GM23338 (cell line): ENCODE measurements at regions not wholly inside any gene's neighbourhood (a gene's known extent, or its start where the extent isn't known, plus 50 kb on each side); places are given as distances from the start of the nearest gene placed in this dataset.

ENCODE experiments used
- ATAC-seq: fragments of 200-7000 bp; cut with Tn5 transposase; 3 replicates; pipeline ENCODE4 v1.9.1; 2020
- DNase-seq: peaks from one replicate; pipeline ENCODE4 v3.0.0-alpha.2; 2015; ENCODE audit warnings: low spot score
- H2AFZ ChIP-seq: fragments of 200-600 bp; sonication (generic); 2 replicates; pipeline ENCODE4 v1.8.0; 2016; ENCODE audit warnings: antibody characterized with exemption, mild to moderate bottlenecking, moderate library complexity
- H3F3A ChIP-seq: fragments of 200-600 bp; sonication (generic); replicated peaks from 2 replicates; pipeline ENCODE4 v1.8.0; 2017; ENCODE audit warnings: antibody characterized with exemption, mixed run types, low read depth
- H3K27ac ChIP-seq: fragments of 200-600 bp; sonication (generic); 2 replicates; pipeline ENCODE4 v1.6.1; 2016; ENCODE audit warnings: low read depth
- H3K27me3 ChIP-seq: fragments of 200-600 bp; sonication (generic); 2 replicates; pipeline ENCODE4 v1.8.0; 2016; ENCODE audit warnings: mild to moderate bottlenecking, mixed run types, moderate library complexity; ENCODE audit not compliant: insufficient read depth
- H3K36me3 ChIP-seq: fragments of 200-600 bp; sonication (generic); 2 replicates; pipeline ENCODE4 v1.8.0; 2016; ENCODE audit warnings: mild to moderate bottlenecking; ENCODE audit not compliant: insufficient read depth
- H3K4me1 ChIP-seq: fragments of 200-600 bp; sonication (generic); 2 replicates; pipeline ENCODE4 v1.8.0; 2016; ENCODE audit warnings: mild to moderate bottlenecking, moderate library complexity; ENCODE audit not compliant: insufficient read depth
- H3K4me2 ChIP-seq: fragments of 200-600 bp; sonication (generic); 2 replicates; pipeline ENCODE4 v1.7.1; 2017; ENCODE audit warnings: mixed run types
- H3K4me3 ChIP-seq: fragments of 200-600 bp; sonication (generic); 2 replicates; pipeline ENCODE4 v1.6.1; 2016; ENCODE audit warnings: mixed run types
- H3K79me2 ChIP-seq: fragments of 200-600 bp; sonication (generic); replicated peaks from 2 replicates; pipeline ENCODE4 v1.8.0; 2017; ENCODE audit warnings: mild to moderate bottlenecking; ENCODE audit not compliant: insufficient read depth
- H3K9me2 ChIP-seq: fragments of 200-600 bp; sonication (generic); 2 replicates; pipeline ENCODE4 v1.8.0; 2017; ENCODE audit not compliant: insufficient read depth
- H4K20me1 ChIP-seq: fragments of 200-600 bp; sonication (generic); replicated peaks from 2 replicates; pipeline ENCODE4 v1.8.0; 2017; ENCODE audit warnings: mild to moderate bottlenecking; ENCODE audit not compliant: insufficient read depth
- H3K27ac Mint-ChIP-seq: 2 replicates; pipeline ENCODE4 v1.8.0; 2020; ENCODE audit warnings: inconsistent platforms, mild to moderate bottlenecking, moderate library complexity, mixed read lengths
- H3K27me3 Mint-ChIP-seq: 3 replicates; pipeline ENCODE4 v1.8.0; 2022; ENCODE audit warnings: low read depth, mild to moderate bottlenecking, moderate library complexity, mixed read lengths, inconsistent platforms; ENCODE audit not compliant: insufficient read depth, poor library complexity
- H3K36me3 Mint-ChIP-seq: 3 replicates; pipeline ENCODE4 v1.8.0; 2021; ENCODE audit warnings: low read depth, mild to moderate bottlenecking, inconsistent platforms, moderate library complexity, mixed read lengths
- H3K4me1 Mint-ChIP-seq: 3 replicates; pipeline ENCODE4 v1.8.0; 2020; ENCODE audit warnings: mild to moderate bottlenecking, inconsistent platforms, mixed read lengths
- H3K4me3 Mint-ChIP-seq: 3 replicates; pipeline ENCODE4 v1.8.0; 2021; ENCODE audit warnings: moderate library complexity, mild to moderate bottlenecking, inconsistent platforms, mixed read lengths
- H3K9me3 Mint-ChIP-seq: 3 replicates; pipeline ENCODE4 v1.8.0; 2020; ENCODE audit warnings: moderate library complexity, mild to moderate bottlenecking, inconsistent platforms, mixed read lengths
- CREB1 ChIP-seq: fragments of 250-450 bp; sonication (Bioruptor Pico); IDR thresholded peaks from 2 replicates; pipeline ENCODE4 v1.5.0; 2020; ENCODE audit warnings: low read depth, mild to moderate bottlenecking, moderate library complexity
- CTCF ChIP-seq, 2 experiments: fragments of 200-600 bp in 1 of 2; sonication (generic) in 1 of 2; conservative IDR thresholded peaks; 2 replicates each; pipeline versions ENCODE4 v1.5.1 to v1.6.1; 2016 to 2017; ENCODE audit warnings: antibody characterized with exemption in 2 of 2, low read depth in 2 of 2, mild to moderate bottlenecking in 2 of 2, moderate library complexity in 1 of 2
- EZH2 ChIP-seq: fragments of 200-600 bp; sonication (generic); IDR thresholded peaks from one replicate; pipeline ENCODE4 v1.8.0; 2017; ENCODE audit warnings: antibody characterized with exemption, mild to moderate bottlenecking, low read depth; ENCODE audit not compliant: unreplicated experiment
- EZH2phosphoT487 ChIP-seq: fragments of 200-600 bp; sonication (generic); IDR thresholded peaks from one replicate; pipeline ENCODE4 v1.8.1; 2018; ENCODE audit warnings: antibody characterized with exemption; ENCODE audit not compliant: unreplicated experiment
- JUNB ChIP-seq: IDR thresholded peaks from one replicate; pipeline ENCODE4 v1.6.1; 2016; ENCODE audit warnings: antibody characterized with exemption; ENCODE audit not compliant: unreplicated experiment
- NANOG ChIP-seq: IDR thresholded peaks from 2 replicates; pipeline ENCODE4 v1.6.1; 2016; ENCODE audit warnings: antibody characterized with exemption, borderline replicate concordance
- POLR2AphosphoS5 ChIP-seq: IDR thresholded peaks from 2 replicates; pipeline ENCODE4 v1.6.1; 2016; ENCODE audit warnings: antibody characterized with exemption, low read depth
- STAT1 ChIP-seq: IDR thresholded peaks from one replicate; pipeline ENCODE4 v1.6.1; 2016; ENCODE audit warnings: antibody characterized with exemption; ENCODE audit not compliant: unreplicated experiment
- ZNF331 ChIP-seq: fragments of 250-450 bp; sonication (Bioruptor Pico); IDR thresholded peaks from 2 replicates; pipeline ENCODE4 v1.5.0; 2020; ENCODE audit warnings: low read depth, mild to moderate bottlenecking, moderate library complexity
- ZNF462 ChIP-seq: fragments of 250-450 bp; sonication (Bioruptor Pico); IDR thresholded peaks from 2 replicates; pipeline ENCODE4 v1.5.0; 2020; ENCODE audit warnings: mild to moderate bottlenecking, moderate library complexity
- TF ChIP-seq, protein P1 (sequence below): IDR thresholded peaks from 2 replicates; pipeline ENCODE4 v1.6.1; 2016; ENCODE audit warnings: antibody characterized with exemption
- TF ChIP-seq, protein P2 (sequence below): IDR thresholded peaks from one replicate; pipeline ENCODE4 v1.6.1; 2018; ENCODE audit warnings: antibody characterized with exemption; ENCODE audit not compliant: unreplicated experiment

GRCh38 chrX:87006561-87006960 is 511.0 kb upstream of the KLHL4 start:
- Mint-ChIP-seq H3K4me3 (no peak overlapping the region), H3K27me3 (no peaks in the 10 kb centered on the region), H3K4me1 (peaks cover 14% of the 10 kb centered on the region; the same call in 2 of the 3 replicates), H3K27ac (no peak overlapping the region), H3K9me3 (peaks cover 27% of the 10 kb centered on the region), H3K36me3 (peaks cover 23% of the 10 kb centered on the region)
- Histone ChIP-seq H3K36me3 (no peaks in the 10 kb centered on the region), H3K4me1 (peaks cover 10% of the 10 kb centered on the region), H3K27me3 (no peaks in the 10 kb centered on the region), H3K4me2 (no peak overlapping the region), H3K4me3 (no peak overlapping the region), H3K9me2 (peaks cover 6% of the 10 kb centered on the region; the same call in 1 of the 2 replicates), H3K27ac (no peak overlapping the region), H3F3A (no peaks in the 10 kb centered on the region), H3K79me2 (no peaks in the 10 kb centered on the region), H4K20me1 (no peaks in the 10 kb centered on the region), H2AFZ (no peak overlapping the region)
- TF ChIP-seq EZH2 (no peak), NANOG (no peak), EZH2phosphoT487 (no peak), ZNF462 (CRISPR knock-in tag) (no peak), POLR2AphosphoS5 (no peak), STAT1 (no peak), ZNF331 (CRISPR knock-in tag) (no peak), CREB1 (CRISPR knock-in tag) (no peak), CTCF (conservative IDR thresholded peaks at IDR 0.05; ENCODE audit: low read depth in 2 of 2) (no peak), JUNB (no peak)
- TF ChIP-seq, protein P1, sequence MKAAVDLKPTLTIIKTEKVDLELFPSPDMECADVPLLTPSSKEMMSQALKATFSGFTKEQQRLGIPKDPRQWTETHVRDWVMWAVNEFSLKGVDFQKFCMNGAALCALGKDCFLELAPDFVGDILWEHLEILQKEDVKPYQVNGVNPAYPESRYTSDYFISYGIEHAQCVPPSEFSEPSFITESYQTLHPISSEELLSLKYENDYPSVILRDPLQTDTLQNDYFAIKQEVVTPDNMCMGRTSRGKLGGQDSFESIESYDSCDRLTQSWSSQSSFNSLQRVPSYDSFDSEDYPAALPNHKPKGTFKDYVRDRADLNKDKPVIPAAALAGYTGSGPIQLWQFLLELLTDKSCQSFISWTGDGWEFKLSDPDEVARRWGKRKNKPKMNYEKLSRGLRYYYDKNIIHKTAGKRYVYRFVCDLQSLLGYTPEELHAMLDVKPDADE = no peak
- TF ChIP-seq, protein P2, sequence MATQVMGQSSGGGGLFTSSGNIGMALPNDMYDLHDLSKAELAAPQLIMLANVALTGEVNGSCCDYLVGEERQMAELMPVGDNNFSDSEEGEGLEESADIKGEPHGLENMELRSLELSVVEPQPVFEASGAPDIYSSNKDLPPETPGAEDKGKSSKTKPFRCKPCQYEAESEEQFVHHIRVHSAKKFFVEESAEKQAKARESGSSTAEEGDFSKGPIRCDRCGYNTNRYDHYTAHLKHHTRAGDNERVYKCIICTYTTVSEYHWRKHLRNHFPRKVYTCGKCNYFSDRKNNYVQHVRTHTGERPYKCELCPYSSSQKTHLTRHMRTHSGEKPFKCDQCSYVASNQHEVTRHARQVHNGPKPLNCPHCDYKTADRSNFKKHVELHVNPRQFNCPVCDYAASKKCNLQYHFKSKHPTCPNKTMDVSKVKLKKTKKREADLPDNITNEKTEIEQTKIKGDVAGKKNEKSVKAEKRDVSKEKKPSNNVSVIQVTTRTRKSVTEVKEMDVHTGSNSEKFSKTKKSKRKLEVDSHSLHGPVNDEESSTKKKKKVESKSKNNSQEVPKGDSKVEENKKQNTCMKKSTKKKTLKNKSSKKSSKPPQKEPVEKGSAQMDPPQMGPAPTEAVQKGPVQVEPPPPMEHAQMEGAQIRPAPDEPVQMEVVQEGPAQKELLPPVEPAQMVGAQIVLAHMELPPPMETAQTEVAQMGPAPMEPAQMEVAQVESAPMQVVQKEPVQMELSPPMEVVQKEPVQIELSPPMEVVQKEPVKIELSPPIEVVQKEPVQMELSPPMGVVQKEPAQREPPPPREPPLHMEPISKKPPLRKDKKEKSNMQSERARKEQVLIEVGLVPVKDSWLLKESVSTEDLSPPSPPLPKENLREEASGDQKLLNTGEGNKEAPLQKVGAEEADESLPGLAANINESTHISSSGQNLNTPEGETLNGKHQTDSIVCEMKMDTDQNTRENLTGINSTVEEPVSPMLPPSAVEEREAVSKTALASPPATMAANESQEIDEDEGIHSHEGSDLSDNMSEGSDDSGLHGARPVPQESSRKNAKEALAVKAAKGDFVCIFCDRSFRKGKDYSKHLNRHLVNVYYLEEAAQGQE = no peak
- ATAC-seq = no peak
- DNase-seq = peak; percentile 14
